Lower leg skin (tissue), 4 donors: ENCODE measurements at regions not wholly inside any gene's neighbourhood (a gene's known extent, or its start where the extent isn't known, plus 50 kb on each side); places are given as distances from the start of the nearest gene placed in this dataset.

Experiments
- DNase-seq, 2 donors: peaks; one replicate each; pipeline ENCODE4 v3.0.0-alpha.2; 2019; ENCODE audit warnings: low spot score in 2 of 2
- H3K4me3 ChIP-seq: fragments of 200-600 bp; sonication (generic); 2 replicates; pipeline ENCODE4 v1.5.1; 2017; ENCODE audit warnings: mild to moderate bottlenecking, low read depth; ENCODE audit not compliant: poor library complexity, severe bottlenecking
- POLR2A ChIP-seq, 2 donors: fragments of 450-650 bp; IDR thresholded peaks; one replicate each; pipeline ENCODE4 v1.6.1; 2016 to 2017; ENCODE audit warnings: antibody characterized with exemption in 2 of 2, mild to moderate bottlenecking in 1 of 2, moderate library complexity in 1 of 2
- WGBS, 2 donors: methylation state at CpG; one replicate each; pipeline ENCODE4 v1.1.5; 2018; 5-methylcytosine and 5-hydroxymethylcytosine counted together
- intact Hi-C: fragments of 100-400 bp; cut with DNase I; formaldehyde crosslinking; loops from one replicate; pipeline ENCODE4 v1.15.0; 2023; ENCODE audit warnings: low total_unique reads
- TF ChIP-seq, protein P1 (sequence below), 3 donors: fragments of 450-650 bp; IDR thresholded peaks; one replicate each; pipeline ENCODE4 v1.5.1; 2016; ENCODE audit warnings: antibody characterized with exemption in 3 of 3, mild to moderate bottlenecking in 3 of 3, moderate library complexity in 2 of 3

DNA sequence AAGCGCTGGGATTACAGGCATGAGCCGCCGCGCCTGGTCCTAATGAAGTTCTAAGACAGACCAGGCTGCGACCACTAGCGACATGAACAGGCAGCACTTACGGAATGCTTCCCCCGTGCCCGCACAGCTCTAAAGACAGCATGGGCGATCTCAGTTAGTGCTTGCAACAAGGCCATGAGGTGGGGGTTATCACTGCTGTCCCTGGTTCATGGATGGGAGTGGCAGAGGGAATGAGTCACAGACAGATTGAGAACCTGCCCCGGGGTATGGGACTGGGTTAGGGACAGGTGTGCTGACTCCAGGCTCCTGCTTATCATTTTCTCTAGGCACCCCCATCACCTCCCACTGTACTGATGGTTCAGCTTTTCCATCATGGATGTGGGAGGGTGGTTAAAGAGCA lies 160.9 kb downstream of the VRK1 start:
- H3K4me3 ChIP-seq = no peak overlapping the region
- WGBS, 2 donors = 92 to 95% methylated on average over 11 of the region's 11 CpGs
- TF ChIP-seq, protein P1, sequence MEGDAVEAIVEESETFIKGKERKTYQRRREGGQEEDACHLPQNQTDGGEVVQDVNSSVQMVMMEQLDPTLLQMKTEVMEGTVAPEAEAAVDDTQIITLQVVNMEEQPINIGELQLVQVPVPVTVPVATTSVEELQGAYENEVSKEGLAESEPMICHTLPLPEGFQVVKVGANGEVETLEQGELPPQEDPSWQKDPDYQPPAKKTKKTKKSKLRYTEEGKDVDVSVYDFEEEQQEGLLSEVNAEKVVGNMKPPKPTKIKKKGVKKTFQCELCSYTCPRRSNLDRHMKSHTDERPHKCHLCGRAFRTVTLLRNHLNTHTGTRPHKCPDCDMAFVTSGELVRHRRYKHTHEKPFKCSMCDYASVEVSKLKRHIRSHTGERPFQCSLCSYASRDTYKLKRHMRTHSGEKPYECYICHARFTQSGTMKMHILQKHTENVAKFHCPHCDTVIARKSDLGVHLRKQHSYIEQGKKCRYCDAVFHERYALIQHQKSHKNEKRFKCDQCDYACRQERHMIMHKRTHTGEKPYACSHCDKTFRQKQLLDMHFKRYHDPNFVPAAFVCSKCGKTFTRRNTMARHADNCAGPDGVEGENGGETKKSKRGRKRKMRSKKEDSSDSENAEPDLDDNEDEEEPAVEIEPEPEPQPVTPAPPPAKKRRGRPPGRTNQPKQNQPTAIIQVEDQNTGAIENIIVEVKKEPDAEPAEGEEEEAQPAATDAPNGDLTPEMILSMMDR (IDR thresholded peaks at IDR 0.05) = no peak
- no peak for TF ChIP-seq POLR2A (IDR thresholded peaks at IDR 0.05)
- intact Hi-C loops = no loop called here
- peak in 1 of 2 donors; percentile 62 for DNase-seq

DNA sequence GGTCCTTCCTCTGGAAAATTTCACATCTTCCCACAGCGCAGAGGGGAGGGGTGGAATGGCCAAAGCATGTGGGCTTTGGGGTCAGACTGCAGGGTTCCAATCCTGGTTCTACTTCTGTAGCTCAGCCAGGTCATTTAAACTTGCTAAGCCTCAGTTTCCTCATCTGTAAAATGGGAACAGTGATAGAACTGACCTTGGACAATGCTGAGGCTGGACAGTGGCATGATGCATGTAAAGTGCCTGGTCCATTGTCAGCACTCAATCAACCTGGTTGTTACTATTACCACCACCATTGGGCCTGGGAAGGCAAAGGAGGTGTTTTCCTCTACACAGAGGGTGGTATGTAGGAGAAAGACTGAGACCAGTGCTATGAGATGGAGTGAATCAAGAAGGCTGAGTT lies 162.8 kb downstream of the VRK1 start:
- WGBS, 2 donors = 0% methylated on average over 1 of the region's 1 CpG
- no peak for TF ChIP-seq POLR2A (IDR thresholded peaks at IDR 0.05)
- TF ChIP-seq, protein P1 (IDR thresholded peaks at IDR 0.05) = no peak
- intact Hi-C loops = no loop called here
- no peak overlapping the region for H3K4me3 ChIP-seq
- DNase-seq = peak in 1 of 2 donors; percentile 12

DNA sequence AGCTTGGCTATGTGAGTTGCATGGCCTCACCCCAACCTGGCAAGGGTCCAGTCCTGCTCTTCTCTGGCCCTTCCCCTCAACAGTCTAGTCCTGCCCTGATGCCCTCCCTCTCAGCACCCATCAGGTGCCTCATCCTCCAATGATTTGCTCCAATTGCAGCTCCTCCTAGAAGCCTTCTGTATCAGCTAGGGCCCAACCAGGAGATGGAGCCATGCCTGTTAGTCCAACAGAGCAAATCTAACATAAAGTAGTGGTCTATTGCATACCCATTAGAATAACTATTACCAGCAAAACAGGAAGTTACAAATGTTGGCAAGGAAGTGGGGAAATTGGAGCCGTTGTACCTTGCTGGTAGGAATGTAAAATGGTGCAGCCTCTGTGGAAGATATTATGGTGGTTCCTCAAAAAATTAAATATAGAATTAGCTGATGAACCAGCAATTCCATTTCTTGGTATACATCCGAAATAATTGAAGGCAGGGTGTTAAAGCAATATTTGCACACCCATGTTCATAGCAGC lies 163.5 kb downstream of the VRK1 start:
- intact Hi-C loops = no loop called here
- WGBS, 2 donors = 62 to 73% methylated on average over 2 of the region's 2 CpGs
- no peak for TF ChIP-seq POLR2A (IDR thresholded peaks at IDR 0.05)
- TF ChIP-seq, protein P1 (IDR thresholded peaks at IDR 0.05) = no peak
- no peak overlapping the region for H3K4me3 ChIP-seq
- DNase-seq = peak in 1 of 2 donors; percentile 43

DNA sequence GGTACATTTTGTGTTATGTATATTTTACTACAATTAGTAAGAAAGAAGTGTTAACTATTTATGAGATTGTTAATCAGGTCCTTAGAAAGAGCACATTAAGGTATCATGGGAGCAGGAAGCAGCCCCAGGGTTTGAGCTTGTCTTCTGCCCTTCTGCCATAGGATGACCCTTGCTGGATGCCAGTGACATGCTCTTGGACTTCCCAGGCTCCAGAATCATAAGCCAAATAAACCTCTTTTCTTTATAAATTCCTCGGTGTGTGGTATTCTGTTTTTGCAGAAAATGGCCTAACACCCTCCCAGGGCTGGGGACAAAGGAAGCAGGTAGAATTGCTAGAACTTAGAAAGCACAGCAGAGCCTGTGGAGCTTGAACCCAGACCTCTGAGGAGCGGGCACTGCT lies 164.7 kb downstream of the VRK1 start:
- no peak for DNase-seq
- TF ChIP-seq, protein P1 (IDR thresholded peaks at IDR 0.05) = no peak
- no peak for TF ChIP-seq POLR2A (IDR thresholded peaks at IDR 0.05)
- intact Hi-C loops = no loop called here
- WGBS, 2 donors = 50 to 52% methylated on average over 2 of the region's 2 CpGs
- H3K4me3 ChIP-seq = no peak overlapping the region

DNA sequence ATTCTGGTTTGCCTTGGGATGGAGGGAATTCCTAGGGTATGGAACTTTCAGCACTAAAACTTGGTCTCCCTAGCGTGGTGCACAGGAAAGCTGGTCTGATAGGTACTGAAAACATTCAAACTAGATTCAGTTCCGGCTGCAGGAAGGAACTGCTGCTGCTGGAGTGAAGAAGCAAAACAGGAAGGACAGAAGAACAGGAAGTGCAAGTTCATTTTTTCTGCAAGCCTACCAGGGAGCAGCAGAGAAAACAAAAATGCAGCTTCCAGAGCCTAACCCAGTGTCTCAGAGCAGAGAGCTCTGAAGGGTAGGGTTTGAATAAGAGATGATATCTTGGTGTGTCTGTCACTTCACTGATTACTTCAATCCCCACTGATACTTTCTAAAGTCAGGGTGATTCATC lies 165.2 kb downstream of the VRK1 start:
- WGBS, 2 donors = 50 to 65% methylated on average over 2 of the region's 2 CpGs
- peak in 1 of 2 donors; percentile 13 for DNase-seq
- intact Hi-C loops = no loop called here
- H3K4me3 ChIP-seq = no peak overlapping the region
- no peak for TF ChIP-seq POLR2A (IDR thresholded peaks at IDR 0.05)
- TF ChIP-seq, protein P1 (IDR thresholded peaks at IDR 0.05) = no peak

DNA sequence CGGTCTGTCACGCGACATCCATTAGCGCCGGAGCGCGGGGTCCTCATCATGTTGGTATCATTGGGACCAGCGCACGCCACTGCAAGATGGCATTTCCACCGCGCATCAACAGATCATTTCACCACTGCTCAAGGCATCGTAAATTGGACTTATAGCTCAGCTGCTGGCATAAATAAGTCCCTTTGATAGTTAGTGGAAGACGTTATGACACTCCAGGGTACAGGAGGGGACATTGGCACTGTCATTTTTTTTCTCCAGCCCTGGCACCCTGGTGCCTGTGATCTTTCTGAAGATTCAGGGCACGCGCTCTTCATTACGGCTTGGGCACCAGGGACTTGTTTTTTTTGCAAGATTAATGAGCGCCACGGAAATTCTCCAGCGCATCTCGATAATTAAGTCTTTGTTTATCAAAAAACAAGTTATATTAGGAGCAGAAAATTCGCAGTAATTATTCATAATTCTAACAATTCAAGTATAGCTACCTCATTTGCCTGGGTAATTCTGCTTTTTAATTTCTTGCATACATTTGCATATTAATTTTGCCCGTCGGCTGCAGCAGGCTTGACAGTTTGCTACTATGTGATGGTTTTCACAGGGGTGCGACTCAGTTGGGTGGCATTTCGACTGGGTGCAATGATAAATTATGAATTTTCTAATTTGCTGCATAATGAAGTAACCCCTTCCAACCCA lies 167.7 kb downstream of the VRK1 start:
- DNase-seq = no peak
- TF ChIP-seq, protein P1 (IDR thresholded peaks at IDR 0.05) = no peak
- no peak for TF ChIP-seq POLR2A (IDR thresholded peaks at IDR 0.05)
- WGBS, 2 donors = 93 to 94% methylated on average over 25 of the region's 25 CpGs
- H3K4me3 ChIP-seq = no peak overlapping the region
- intact Hi-C loops = no loop called here
